Esophagus muscularis mucosa (tissue), 4 donors: ENCODE measurements at regions not wholly inside any gene's neighbourhood (a gene's known extent, or its start where the extent isn't known, plus 50 kb on each side); places are given as distances from the start of the nearest gene placed in this dataset.

Experiments
- CTCF ChIP-seq, 3 experiments: fragments of 200-600 bp in 2 of 3; fragments of 450-650 bp in 1 of 3; sonication (generic) in 2 of 3; IDR thresholded peaks; one replicate each; pipeline ENCODE4 v1.5.1; 2017 to 2019; ENCODE audit warnings: antibody characterized with exemption in 3 of 3, mild to moderate bottlenecking in 2 of 3, moderate library complexity in 1 of 3
- EP300 ChIP-seq: sonication (generic); formaldehyde crosslinking; IDR thresholded peaks from one replicate; pipeline ENCODE4 v1.6.1; 2017; ENCODE audit warnings: antibody characterized with exemption
- POLR2A ChIP-seq: fragments of 450-650 bp; IDR thresholded peaks from one replicate; pipeline ENCODE4 v1.6.1; 2017; ENCODE audit warnings: antibody characterized with exemption, moderate library complexity, mild to moderate bottlenecking, low read depth
- POLR2AphosphoS5 ChIP-seq, 2 donors: sonication (generic); formaldehyde crosslinking; IDR thresholded peaks; one replicate each; pipeline ENCODE4 v1.6.1; 2017; ENCODE audit warnings: antibody characterized with exemption in 2 of 2

- TF ChIP-seq CTCF (IDR thresholded peaks at IDR 0.05): no peak
- TF ChIP-seq POLR2A: no peak
- no peak for TF ChIP-seq EP300
- TF ChIP-seq POLR2AphosphoS5 (IDR thresholded peaks at IDR 0.05): no peak
Measured at GRCh38 chr14:26933431-26933830, 335.6 kb upstream of the NOVA1 start.
